ENCODE measurements at regions not wholly inside any gene's neighbourhood (a gene's known extent, or its start where the extent isn't known, plus 50 kb on each side); places are given as distances from the start of the nearest gene placed in this dataset.

- Histone ChIP-seq H3K4me1 (no peaks in the 10 kb centered on the region), H3K27me3 (no peaks in the 10 kb centered on the region), H3K9me3 (no peaks in the 10 kb centered on the region), H3K4me3 (no peak overlapping the region), H3K36me3 (no peaks in the 10 kb centered on the region), H3K27ac (no peak overlapping the region)
- TF ChIP-seq POLR2AphosphoS5 (IDR thresholded peaks at IDR 0.05) (no peak), POLR2A (IDR thresholded peaks at IDR 0.05) (no peak), CTCF (IDR thresholded peaks at IDR 0.05) (no peak)
- no peak for DNase-seq (ENCODE audit: low spot score in 2 of 2)
- intact Hi-C loops (cut with DNase I; ENCODE audit: low total_unique reads): no loop called here
Measured at GRCh38 chr4:25540734-25541133, 114.9 kb upstream of the SLC34A2 start.

- Histone ChIP-seq H3K9me3 (no peaks in the 10 kb centered on the region), H3K4me1 (no peaks in the 10 kb centered on the region), H3K27me3 (no peaks in the 10 kb centered on the region), H3K27ac (no peak overlapping the region), H3K4me3 (no peak overlapping the region), H3K36me3 (no peaks in the 10 kb centered on the region)
- TF ChIP-seq POLR2A (IDR thresholded peaks at IDR 0.05): no peak
- TF ChIP-seq CTCF (IDR thresholded peaks at IDR 0.05): no peak
- no peak for TF ChIP-seq POLR2AphosphoS5 (IDR thresholded peaks at IDR 0.05)
- no peak for DNase-seq (ENCODE audit: low spot score in 2 of 2)
- intact Hi-C loops (cut with DNase I; ENCODE audit: low total_unique reads): no loop called here
Measured at GRCh38 chr4:25547343-25547742, 108.3 kb upstream of the SLC34A2 start.

GRCh38 chr4:25549413-25549812 is 106.2 kb upstream of the SLC34A2 start:
- Histone ChIP-seq H3K4me3 (no peak overlapping the region), H3K9me3 (no peaks in the 10 kb centered on the region), H3K4me1 (no peaks in the 10 kb centered on the region), H3K36me3 (no peaks in the 10 kb centered on the region), H3K27me3 (no peaks in the 10 kb centered on the region), H3K27ac (no peak overlapping the region)
- TF ChIP-seq POLR2AphosphoS5 (IDR thresholded peaks at IDR 0.05) (no peak), CTCF (IDR thresholded peaks at IDR 0.05) (no peak), POLR2A (IDR thresholded peaks at IDR 0.05) (no peak)
- intact Hi-C loops (cut with DNase I; ENCODE audit: low total_unique reads): no loop called here
- no peak for DNase-seq (ENCODE audit: low spot score in 2 of 2)

- Histone ChIP-seq H3K36me3 (no peaks in the 10 kb centered on the region), H3K4me3 (no peak overlapping the region), H3K27me3 (no peaks in the 10 kb centered on the region), H3K27ac (no peak overlapping the region), H3K9me3 (no peaks in the 10 kb centered on the region), H3K4me1 (no peaks in the 10 kb centered on the region)
- no peak for DNase-seq (ENCODE audit: low spot score in 2 of 2)
- no peak for TF ChIP-seq POLR2A (IDR thresholded peaks at IDR 0.05)
- no peak for TF ChIP-seq CTCF (IDR thresholded peaks at IDR 0.05)
- no peak for TF ChIP-seq POLR2AphosphoS5 (IDR thresholded peaks at IDR 0.05)
- intact Hi-C loops (cut with DNase I; ENCODE audit: low total_unique reads): no loop called here
Measured at GRCh38 chr4:25550376-25551030, 105.1 kb upstream of the SLC34A2 start.

- H3K27me3 ChIP-seq: no peaks in the 10 kb centered on the region
- H3K27ac ChIP-seq: no peak overlapping the region
- H3K36me3 ChIP-seq: no peaks in the 10 kb centered on the region
- intact Hi-C loops (cut with DNase I; ENCODE audit: low total_unique reads): no loop called here
- DNase-seq (ENCODE audit: low spot score in 2 of 2): no peak
- TF ChIP-seq POLR2AphosphoS5 (IDR thresholded peaks at IDR 0.05) (no peak), CTCF (IDR thresholded peaks at IDR 0.05) (no peak), POLR2A (IDR thresholded peaks at IDR 0.05) (no peak)
- H3K9me3 ChIP-seq: no peaks in the 10 kb centered on the region
- no peaks in the 10 kb centered on the region for H3K4me1 ChIP-seq
- no peak overlapping the region for H3K4me3 ChIP-seq
Measured at GRCh38 chr4:25551605-25552004, 104.0 kb upstream of the SLC34A2 start.

Measured in breast epithelium (tissue), 4 donors.